Endothelial cell of umbilical vein (primary cell): ENCODE measurements at regions not wholly inside any gene's neighbourhood (a gene's known extent, or its start where the extent isn't known, plus 50 kb on each side); places are given as distances from the start of the nearest gene placed in this dataset.

Source experiments
- BruUV-seq: library from RNA; stranded (reverse); fragments of 400-500 nt; replicated peaks from 2 replicates; lab custom pipeline; 2021; lab: Mats Ljungman, UMichigan
- CTCF ChIA-PET: fragments of 300-600, 350-600 bp; sonication (Branson Sonifier 250); formaldehyde crosslinking; loops from one replicate; lab custom pipeline; 2021; ENCODE audit warnings: antibody characterized with exemption, inconsistent platforms; lab: Charles Lee
- POLR2A ChIA-PET: fragments of 300-600, 350-600 bp; sonication (Branson Sonifier 250); formaldehyde crosslinking; loops from one replicate; lab custom pipeline; 2021; ENCODE audit warnings: antibody characterized with exemption, inconsistent platforms; lab: Charles Lee
- DNase-seq: peaks from one replicate; pipeline ENCODE4 v3.0.0-alpha.2; 2011; ENCODE audit warnings: low read depth, low spot score
- FAIRE-seq: peaks from 2 replicates; lab custom pipeline; 2011; peaks lifted over from hg19 to GRCh38; lab: Jason Lieb, UNC
- H2AFZ ChIP-seq: 2 replicates; pipeline ENCODE4 v1.6.0; 2012; ENCODE audit warnings: low read depth, low read length, control low read depth, inconsistent platforms
- H3K27ac ChIP-seq: 2 replicates; pipeline ENCODE4 v1.5.1; 2011; ENCODE audit warnings: low read depth, mild to moderate bottlenecking, control low read depth, low read length, moderate library complexity; ENCODE audit not compliant: insufficient read depth
- H3K27me3 ChIP-seq, 2 experiments: 2 replicates each; pipeline versions ENCODE4 v1.6.0 to v1.6.1; 2011; ENCODE audit warnings: low read length in 2 of 2, mixed read lengths in 1 of 2; ENCODE audit not compliant: control insufficient read depth in 2 of 2, insufficient read depth in 2 of 2
- H3K36me3 ChIP-seq, 2 experiments: 2 replicates in 1 of 2; 3 replicates in 1 of 2; pipeline ENCODE4 v1.5.1; 2011; ENCODE audit warnings: low read length in 2 of 2, mild to moderate bottlenecking in 1 of 2, moderate library complexity in 1 of 2; ENCODE audit not compliant: control insufficient read depth in 2 of 2, insufficient read depth in 2 of 2; ENCODE audit errors: extremely low read depth in 1 of 2
- H3K4me1 ChIP-seq: 3 replicates; pipeline ENCODE4 v1.5.1; 2011; ENCODE audit warnings: mild to moderate bottlenecking, low read length; ENCODE audit not compliant: control insufficient read depth, insufficient read depth; ENCODE audit errors: extremely low read depth
- H3K4me2 ChIP-seq: 2 replicates; pipeline ENCODE4 v1.6.1; 2011; ENCODE audit warnings: low read length, control low read depth, mixed read lengths; ENCODE audit not compliant: insufficient read depth
- H3K4me3 ChIP-seq, 3 experiments: fragments of 200-600 bp in 1 of 3; sonication (generic), shearing (Covaris generic) in 1 of 3; replicated peaks in 1 of 3; 2 replicates each; pipeline ENCODE4 v1.5.1; 2011 to 2016; ENCODE audit warnings: control low read depth in 3 of 3, low read length in 3 of 3, mild to moderate bottlenecking in 2 of 3, inconsistent platforms in 1 of 3, low read depth in 1 of 3, moderate library complexity in 1 of 3; ENCODE audit not compliant: insufficient read depth in 1 of 3
- H3K79me2 ChIP-seq: 2 replicates; pipeline ENCODE4 v1.6.0; 2012; ENCODE audit warnings: low read length, inconsistent platforms; ENCODE audit not compliant: control insufficient read depth, insufficient read depth
- H3K9ac ChIP-seq: replicated peaks from 2 replicates; pipeline ENCODE3; 2011; ENCODE audit warnings: low read length, control low read depth; ENCODE audit not compliant: insufficient read depth; ENCODE audit errors: extremely low read depth
- H3K9me1 ChIP-seq: replicated peaks from 3 replicates; pipeline ENCODE4 v1.6.0; 2011; ENCODE audit warnings: mild to moderate bottlenecking, low read length; ENCODE audit not compliant: control insufficient read depth, insufficient read depth; ENCODE audit errors: extremely low read depth
- H3K9me3 ChIP-seq: replicated peaks from 2 replicates; pipeline ENCODE4 v1.5.1; 2012; ENCODE audit warnings: low read length, inconsistent platforms; ENCODE audit not compliant: control insufficient read depth, insufficient read depth
- H4K20me1 ChIP-seq: replicated peaks from 2 replicates; pipeline ENCODE3; 2011; ENCODE audit warnings: mild to moderate bottlenecking, low read length; ENCODE audit not compliant: control insufficient read depth, insufficient read depth; ENCODE audit errors: extremely low read depth
- EZH2 ChIP-seq: IDR thresholded peaks from 2 replicates; pipeline ENCODE4 v1.6.1; 2012; ENCODE audit warnings: borderline replicate concordance, low read depth, mild to moderate bottlenecking, moderate library complexity, low read length, inconsistent platforms; ENCODE audit not compliant: severe bottlenecking
- FOS ChIP-seq: IDR thresholded peaks from 2 replicates; pipeline ENCODE4 v1.6.1; 2011; ENCODE audit warnings: mild to moderate bottlenecking, low read length, moderate library complexity, borderline replicate concordance; ENCODE audit not compliant: insufficient read depth
- GATA2 ChIP-seq: IDR thresholded peaks from 2 replicates; pipeline ENCODE4 v1.7.0; 2011; ENCODE audit warnings: low read depth, mild to moderate bottlenecking, moderate library complexity, mixed read lengths, low read length; ENCODE audit not compliant: insufficient read length, insufficient read depth
- JUN ChIP-seq: IDR thresholded peaks from 2 replicates; pipeline ENCODE4 v1.6.1; 2011; ENCODE audit warnings: borderline replicate concordance, low read depth; ENCODE audit not compliant: insufficient read length, insufficient read depth
- MYC ChIP-seq: IDR thresholded peaks from one replicate; pipeline ENCODE4 v1.6.1; 2011; ENCODE audit warnings: mild to moderate bottlenecking, low read depth, low read length
- POLR2A ChIP-seq: IDR thresholded peaks from 2 replicates; pipeline ENCODE4 v1.6.1; 2012; ENCODE audit warnings: low read depth, mild to moderate bottlenecking, control low read depth, low read length
- POLR2AphosphoS5 ChIP-seq: IDR thresholded peaks from 2 replicates; pipeline ENCODE4 v1.6.1; 2012; ENCODE audit warnings: low read depth, mild to moderate bottlenecking, control low read depth, low read length, moderate library complexity; ENCODE audit not compliant: insufficient read depth
- dilution Hi-C: fragments of 300-500 bp; cut with MboI; formaldehyde crosslinking; loops from one replicate; pipeline ENCODE4 v1.15.0; 2019; ENCODE audit warnings: low sequenced_read_pairs; ENCODE audit not compliant: extremely low pct_ligation_motif_present
- intact Hi-C: fragments of 100-400 bp; cut with micrococcal nuclease; formaldehyde crosslinking; loops from one replicate; pipeline ENCODE4 v1.10.0; 2022
- TF ChIP-seq, protein P1 (sequence below): IDR thresholded peaks from 2 replicates; pipeline ENCODE4 v1.6.1; 2011; ENCODE audit not compliant: insufficient read depth, insufficient read length
- TF ChIP-seq, protein P2 (sequence below), 2 donors: IDR thresholded peaks; 1 replicate in 1 of 2; 2 replicates in 1 of 2; pipeline ENCODE4 v1.5.1; 2011; ENCODE audit warnings: low read length in 2 of 2, mild to moderate bottlenecking in 2 of 2, moderate library complexity in 2 of 2, control low read depth in 1 of 2, inconsistent platforms in 1 of 2, low read depth in 1 of 2; ENCODE audit not compliant: insufficient read depth in 1 of 2; ENCODE audit errors: extremely low read depth in 1 of 2

DNA sequence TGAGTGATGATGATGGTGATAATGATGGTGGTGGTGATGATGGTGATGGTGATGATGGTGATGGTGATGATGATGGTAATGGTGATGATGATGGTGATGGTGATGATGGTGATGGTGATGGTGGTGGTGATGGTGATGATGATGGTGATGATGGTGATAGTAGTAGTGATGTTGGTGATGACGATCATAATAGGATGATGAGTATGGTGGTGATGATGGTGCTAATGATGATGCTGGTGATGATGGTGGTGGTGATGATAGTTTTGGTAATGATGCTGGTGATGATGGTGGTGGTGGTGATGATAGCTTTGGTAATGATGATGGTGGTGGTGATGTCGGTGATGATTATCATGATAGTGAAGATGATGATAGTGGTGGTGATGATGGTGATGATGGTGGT is 171.5 kb upstream of the SFSWAP start:
- Histone ChIP-seq H3K4me3 (no peak overlapping the region), H2AFZ (no peak overlapping the region), H3K4me2 (no peak overlapping the region), H3K9ac (no peak overlapping the region), H3K27ac (no peak overlapping the region), H3K4me1 (no peaks in the 10 kb centered on the region), H3K9me3 (no peaks in the 10 kb centered on the region), H3K9me1 (no peaks in the 10 kb centered on the region), H4K20me1 (no peaks in the 10 kb centered on the region), H3K79me2 (no peaks in the 10 kb centered on the region), H3K27me3 (no peaks in the 10 kb centered on the region), H3K36me3 (no peaks in the 10 kb centered on the region)
- BruUV-seq: no TSS peak
- CTCF ChIA-PET: no interaction called here
- intact Hi-C loops: no loop called here
- POLR2A ChIA-PET: no interaction called here
- TF ChIP-seq FOS (no peak), MYC (no peak), JUN (no peak), POLR2A (no peak), GATA2 (no peak), EZH2 (no peak), POLR2AphosphoS5 (no peak)
- TF ChIP-seq, protein P1, sequence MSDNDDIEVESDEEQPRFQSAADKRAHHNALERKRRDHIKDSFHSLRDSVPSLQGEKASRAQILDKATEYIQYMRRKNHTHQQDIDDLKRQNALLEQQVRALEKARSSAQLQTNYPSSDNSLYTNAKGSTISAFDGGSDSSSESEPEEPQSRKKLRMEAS: no peak
- TF ChIP-seq, protein P2, sequence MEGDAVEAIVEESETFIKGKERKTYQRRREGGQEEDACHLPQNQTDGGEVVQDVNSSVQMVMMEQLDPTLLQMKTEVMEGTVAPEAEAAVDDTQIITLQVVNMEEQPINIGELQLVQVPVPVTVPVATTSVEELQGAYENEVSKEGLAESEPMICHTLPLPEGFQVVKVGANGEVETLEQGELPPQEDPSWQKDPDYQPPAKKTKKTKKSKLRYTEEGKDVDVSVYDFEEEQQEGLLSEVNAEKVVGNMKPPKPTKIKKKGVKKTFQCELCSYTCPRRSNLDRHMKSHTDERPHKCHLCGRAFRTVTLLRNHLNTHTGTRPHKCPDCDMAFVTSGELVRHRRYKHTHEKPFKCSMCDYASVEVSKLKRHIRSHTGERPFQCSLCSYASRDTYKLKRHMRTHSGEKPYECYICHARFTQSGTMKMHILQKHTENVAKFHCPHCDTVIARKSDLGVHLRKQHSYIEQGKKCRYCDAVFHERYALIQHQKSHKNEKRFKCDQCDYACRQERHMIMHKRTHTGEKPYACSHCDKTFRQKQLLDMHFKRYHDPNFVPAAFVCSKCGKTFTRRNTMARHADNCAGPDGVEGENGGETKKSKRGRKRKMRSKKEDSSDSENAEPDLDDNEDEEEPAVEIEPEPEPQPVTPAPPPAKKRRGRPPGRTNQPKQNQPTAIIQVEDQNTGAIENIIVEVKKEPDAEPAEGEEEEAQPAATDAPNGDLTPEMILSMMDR (IDR thresholded peaks at IDR 0.05; ENCODE audit: extremely low read depth in 1 of 2, insufficient read depth in 1 of 2, low read depth in 1 of 2, low read length in 2 of 2): no peak
- dilution Hi-C loops: no loop called here
- no peak for DNase-seq
- FAIRE-seq: no peak
